Osteocyte (in vitro differentiated cells): ENCODE measurements at regions not wholly inside any gene's neighbourhood (a gene's known extent, or its start where the extent isn't known, plus 50 kb on each side); places are given as distances from the start of the nearest gene placed in this dataset.

Source experiments
- DNase-seq: peaks from one replicate; pipeline ENCODE4 v3.0.0; 2021; ENCODE audit warnings: mixed read lengths; ENCODE audit not compliant: unreplicated experiment; ENCODE audit errors: extremely low spot score
- H3K27ac Mint-ChIP-seq: one replicate; pipeline ENCODE4 v1.8.0; 2021; ENCODE audit warnings: mild to moderate bottlenecking, mixed read lengths; ENCODE audit not compliant: unreplicated experiment
- H3K27me3 Mint-ChIP-seq: one replicate; pipeline ENCODE4 v1.8.0; 2021; ENCODE audit warnings: mixed read lengths; ENCODE audit not compliant: unreplicated experiment
- H3K36me3 Mint-ChIP-seq: one replicate; pipeline ENCODE4 v1.8.0; 2021; ENCODE audit warnings: mixed read lengths; ENCODE audit not compliant: unreplicated experiment
- H3K4me1 Mint-ChIP-seq: one replicate; pipeline ENCODE4 v1.8.0; 2021; ENCODE audit warnings: mixed read lengths; ENCODE audit not compliant: unreplicated experiment
- H3K4me3 Mint-ChIP-seq: one replicate; pipeline ENCODE4 v1.8.0; 2021; ENCODE audit warnings: mild to moderate bottlenecking, moderate library complexity, mixed read lengths; ENCODE audit not compliant: unreplicated experiment
- H3K9me3 Mint-ChIP-seq: one replicate; pipeline ENCODE4 v1.8.0; 2021; ENCODE audit warnings: mixed read lengths; ENCODE audit not compliant: unreplicated experiment
- TF ChIP-seq, protein P1 (sequence below): fragments of 200-600 bp; sonication (generic); IDR thresholded peaks from 2 replicates; pipeline ENCODE4 v1.5.0; 2021; ENCODE audit warnings: antibody characterized with exemption, mild to moderate bottlenecking, moderate library complexity

DNA sequence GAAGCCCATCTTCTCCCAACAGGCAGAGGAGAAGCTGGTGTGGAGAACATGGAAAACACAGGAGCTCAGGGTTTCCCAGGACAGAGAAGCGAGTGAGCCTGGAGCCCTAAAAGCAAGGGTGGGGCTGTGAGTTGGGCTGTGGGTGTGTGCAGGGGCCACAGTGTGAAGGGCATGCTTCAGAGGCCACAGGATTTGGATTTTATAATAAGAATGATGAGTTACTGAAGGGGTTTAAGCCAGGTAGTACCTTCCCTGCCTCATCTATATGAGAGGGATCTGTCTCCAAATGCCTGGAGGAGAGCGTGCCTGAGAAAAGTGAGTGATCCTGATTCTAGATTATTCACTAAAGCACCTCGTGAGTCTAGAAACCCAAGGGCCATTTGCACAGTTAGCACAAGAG is 106.8 kb downstream of the VPREB1 start:
- H3K27ac Mint-ChIP-seq = no peak overlapping the region
- H3K36me3 Mint-ChIP-seq = no peaks in the 10 kb centered on the region
- DNase-seq = no peak
- TF ChIP-seq, protein P1, sequence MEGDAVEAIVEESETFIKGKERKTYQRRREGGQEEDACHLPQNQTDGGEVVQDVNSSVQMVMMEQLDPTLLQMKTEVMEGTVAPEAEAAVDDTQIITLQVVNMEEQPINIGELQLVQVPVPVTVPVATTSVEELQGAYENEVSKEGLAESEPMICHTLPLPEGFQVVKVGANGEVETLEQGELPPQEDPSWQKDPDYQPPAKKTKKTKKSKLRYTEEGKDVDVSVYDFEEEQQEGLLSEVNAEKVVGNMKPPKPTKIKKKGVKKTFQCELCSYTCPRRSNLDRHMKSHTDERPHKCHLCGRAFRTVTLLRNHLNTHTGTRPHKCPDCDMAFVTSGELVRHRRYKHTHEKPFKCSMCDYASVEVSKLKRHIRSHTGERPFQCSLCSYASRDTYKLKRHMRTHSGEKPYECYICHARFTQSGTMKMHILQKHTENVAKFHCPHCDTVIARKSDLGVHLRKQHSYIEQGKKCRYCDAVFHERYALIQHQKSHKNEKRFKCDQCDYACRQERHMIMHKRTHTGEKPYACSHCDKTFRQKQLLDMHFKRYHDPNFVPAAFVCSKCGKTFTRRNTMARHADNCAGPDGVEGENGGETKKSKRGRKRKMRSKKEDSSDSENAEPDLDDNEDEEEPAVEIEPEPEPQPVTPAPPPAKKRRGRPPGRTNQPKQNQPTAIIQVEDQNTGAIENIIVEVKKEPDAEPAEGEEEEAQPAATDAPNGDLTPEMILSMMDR = no peak
- peaks cover 77% of the 10 kb centered on the region for H3K27me3 Mint-ChIP-seq
- H3K4me3 Mint-ChIP-seq = no peak overlapping the region
- H3K9me3 Mint-ChIP-seq = no peaks in the 10 kb centered on the region
- H3K4me1 Mint-ChIP-seq = no peaks in the 10 kb centered on the region

DNA sequence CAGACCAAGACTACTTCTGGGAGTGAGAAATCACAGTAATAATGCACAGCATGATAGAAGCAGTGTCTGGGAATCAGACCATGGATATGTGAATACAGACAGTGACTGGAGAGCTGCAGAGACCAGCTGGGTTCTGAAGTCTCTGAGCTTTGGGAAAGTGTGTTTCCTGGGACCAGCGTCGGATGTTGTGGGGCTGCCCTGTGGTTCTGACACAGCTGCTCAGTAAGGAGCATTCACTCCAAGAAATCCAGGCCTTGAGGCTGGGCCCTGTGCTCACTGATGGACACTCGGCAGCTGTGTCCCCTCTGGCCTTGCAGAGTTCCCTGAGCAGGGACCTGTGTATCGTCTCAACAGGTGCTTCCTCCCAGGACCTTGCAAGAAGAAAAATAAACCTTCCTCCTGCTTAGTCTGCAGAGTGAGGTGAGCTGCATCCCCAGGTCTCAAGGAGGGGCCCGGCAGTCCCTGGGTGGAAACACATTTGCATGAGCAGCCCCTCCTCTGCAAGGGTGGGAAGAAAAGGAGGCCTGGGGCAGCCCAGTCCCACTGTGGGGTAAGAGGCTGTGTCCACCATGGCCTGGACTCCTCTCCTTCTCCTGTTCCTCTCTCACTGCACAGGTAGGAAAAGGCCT is 107.9 kb downstream of the VPREB1 start:
- no peaks in the 10 kb centered on the region for H3K9me3 Mint-ChIP-seq
- no peaks in the 10 kb centered on the region for H3K36me3 Mint-ChIP-seq
- TF ChIP-seq, protein P1 = no peak
- H3K27ac Mint-ChIP-seq = no peak overlapping the region
- peaks cover 75% of the 10 kb centered on the region for H3K27me3 Mint-ChIP-seq
- no peak overlapping the region for H3K4me3 Mint-ChIP-seq
- H3K4me1 Mint-ChIP-seq = no peaks in the 10 kb centered on the region
- DNase-seq = no peak

DNA sequence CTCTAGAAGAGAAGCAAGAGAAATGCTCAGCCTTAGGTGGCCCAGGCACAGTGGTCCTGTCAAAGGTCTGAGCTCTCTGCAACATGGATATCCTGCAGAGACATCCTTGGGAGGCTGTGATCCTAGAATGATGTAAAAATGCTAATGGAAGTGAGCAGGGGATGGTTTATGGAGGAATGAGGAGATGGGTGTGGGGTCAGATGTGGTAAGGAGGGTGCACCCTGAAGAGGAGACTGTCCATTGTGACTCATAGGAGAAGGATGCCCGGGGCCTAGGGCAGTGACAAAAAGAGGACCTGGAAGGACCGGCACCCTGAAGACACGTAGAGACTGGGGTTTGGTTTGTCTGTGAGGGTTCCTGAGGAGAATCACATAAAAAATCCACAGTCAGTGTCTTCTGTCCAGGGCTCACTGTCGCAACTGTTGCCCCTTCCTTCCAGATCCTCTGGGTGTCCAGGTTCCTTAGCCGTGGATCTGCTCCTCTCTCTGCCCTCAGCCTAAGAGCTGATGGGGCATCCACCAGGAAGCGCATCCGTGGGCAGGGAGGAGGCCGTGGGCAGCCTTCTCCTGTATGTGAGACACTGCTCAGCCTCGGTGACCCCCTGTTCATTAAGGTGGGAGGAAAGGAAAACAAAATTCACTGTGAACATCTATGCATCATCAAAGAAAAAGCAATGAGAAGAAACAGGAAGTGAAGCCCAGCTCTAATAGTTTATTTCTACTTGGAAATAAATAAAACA is 110.7 kb downstream of the VPREB1 start:
- H3K4me1 Mint-ChIP-seq = no peaks in the 10 kb centered on the region
- H3K27me3 Mint-ChIP-seq = peaks cover 61% of the 10 kb centered on the region
- no peaks in the 10 kb centered on the region for H3K36me3 Mint-ChIP-seq
- no peak for DNase-seq
- H3K4me3 Mint-ChIP-seq = no peak overlapping the region
- H3K9me3 Mint-ChIP-seq = no peaks in the 10 kb centered on the region
- TF ChIP-seq, protein P1 = no peak
- H3K27ac Mint-ChIP-seq = no peak overlapping the region

DNA sequence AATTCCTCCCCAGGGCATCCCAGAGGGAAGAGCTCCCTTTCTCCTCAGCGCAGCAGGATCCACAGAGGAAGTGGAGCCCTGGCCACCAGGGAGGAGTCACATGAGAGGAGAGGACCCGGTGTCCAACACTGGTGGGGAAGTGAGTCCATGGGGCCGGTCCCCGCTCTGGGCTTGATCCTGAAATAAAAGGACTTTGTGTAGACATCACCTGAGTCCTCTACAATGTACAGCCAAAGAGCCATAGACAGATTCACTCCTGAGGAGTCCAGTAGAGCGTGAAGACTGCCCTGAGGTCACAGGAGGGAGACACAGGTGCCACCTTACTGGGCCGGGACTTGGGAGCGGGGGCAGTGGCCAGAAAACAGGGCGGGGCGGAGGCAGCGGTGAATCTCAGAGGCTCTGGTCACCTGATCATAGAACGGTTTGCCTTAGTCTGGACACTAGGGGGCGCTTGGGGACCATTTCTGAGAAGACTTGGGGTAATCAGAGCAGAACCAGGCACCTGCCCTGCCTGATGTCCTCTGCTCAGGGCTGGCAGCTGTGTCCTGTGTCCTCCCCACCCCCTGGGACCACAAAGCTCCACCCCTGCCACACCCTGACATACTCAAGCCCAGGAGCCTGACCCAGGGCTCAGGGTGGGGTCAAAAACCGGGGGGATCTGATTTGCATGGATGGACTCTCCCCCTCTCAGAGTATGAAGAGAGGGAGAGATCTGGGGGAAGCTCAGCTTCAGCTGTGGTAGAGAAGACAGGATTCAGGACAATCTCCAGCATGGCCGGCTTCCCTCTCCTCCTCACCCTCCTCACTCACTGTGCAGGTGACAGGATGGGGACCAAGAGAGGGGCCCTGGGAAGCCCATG is 112.7 kb downstream of the VPREB1 start:
- DNase-seq = no peak
- H3K36me3 Mint-ChIP-seq = no peaks in the 10 kb centered on the region
- H3K4me3 Mint-ChIP-seq = no peak overlapping the region
- peaks cover 57% of the 10 kb centered on the region for H3K27me3 Mint-ChIP-seq
- TF ChIP-seq, protein P1 = peak; percentile 58
- H3K4me1 Mint-ChIP-seq = no peaks in the 10 kb centered on the region
- no peaks in the 10 kb centered on the region for H3K9me3 Mint-ChIP-seq
- H3K27ac Mint-ChIP-seq = no peak overlapping the region

DNA sequence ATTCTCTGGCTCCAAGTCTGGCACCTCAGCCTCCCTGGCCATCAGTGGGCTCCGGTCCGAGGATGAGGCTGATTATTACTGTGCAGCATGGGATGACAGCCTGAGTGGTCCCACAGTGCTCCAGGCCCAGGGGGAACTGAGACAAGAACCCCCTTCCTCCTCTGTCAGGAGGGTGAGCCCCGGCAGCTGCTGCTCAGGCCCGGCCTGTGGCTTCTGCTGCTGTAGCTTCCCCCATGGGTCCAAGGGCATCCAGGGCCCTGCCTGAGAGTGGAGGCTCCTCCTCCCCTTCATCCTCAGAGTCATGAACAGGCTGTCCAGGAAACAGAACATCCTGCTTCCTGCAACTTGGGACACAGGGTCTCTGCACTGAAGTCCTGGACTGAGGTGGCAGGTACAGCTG is 113.6 kb downstream of the VPREB1 start:
- TF ChIP-seq, protein P1 = no peak
- Mint-ChIP-seq H3K4me3 (no peak overlapping the region), H3K27me3 (peaks cover 53% of the 10 kb centered on the region), H3K27ac (no peak overlapping the region), H3K9me3 (no peaks in the 10 kb centered on the region), H3K36me3 (no peaks in the 10 kb centered on the region), H3K4me1 (no peaks in the 10 kb centered on the region)
- DNase-seq = no peak
